ENCODE measurements at regions not wholly inside any gene's neighbourhood (a gene's known extent, or its start where the extent isn't known, plus 50 kb on each side); places are given as distances from the start of the nearest gene placed in this dataset.

DNA sequence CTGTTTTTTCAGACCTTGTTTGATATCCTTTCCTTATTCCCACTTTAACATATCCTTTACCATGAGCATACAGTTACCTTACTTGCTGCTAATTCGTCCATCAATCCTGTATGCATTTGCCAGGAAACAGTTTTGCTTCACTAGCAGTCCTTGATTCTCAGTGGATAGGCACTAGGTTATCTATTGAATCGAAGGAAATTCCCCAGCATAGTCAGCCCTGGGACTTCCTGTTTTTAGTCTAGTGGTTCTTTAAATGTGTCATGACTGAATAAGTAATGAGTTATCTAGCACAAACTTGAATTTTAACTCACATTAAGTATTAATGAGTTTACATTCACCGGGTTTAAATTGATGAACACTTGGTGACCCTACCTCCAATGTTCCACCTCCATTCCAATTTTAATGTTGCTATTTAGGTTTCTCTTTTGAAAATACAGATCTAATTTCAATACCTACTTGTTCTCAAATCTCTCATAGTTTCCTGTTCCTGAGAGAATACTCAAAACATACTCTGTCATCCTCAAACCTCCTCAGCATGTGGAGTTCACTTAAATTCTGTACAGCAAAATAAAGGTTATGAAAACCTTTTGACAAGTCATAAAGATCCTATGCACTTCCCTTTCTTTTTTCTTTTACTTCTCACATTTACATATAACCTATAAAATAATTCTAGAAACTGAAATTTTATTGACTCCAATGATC, 1375.1 kb upstream of the TENM4 start:
- no peak for DNase-seq (ENCODE audit: low read depth)
- TF ChIP-seq, protein P1, sequence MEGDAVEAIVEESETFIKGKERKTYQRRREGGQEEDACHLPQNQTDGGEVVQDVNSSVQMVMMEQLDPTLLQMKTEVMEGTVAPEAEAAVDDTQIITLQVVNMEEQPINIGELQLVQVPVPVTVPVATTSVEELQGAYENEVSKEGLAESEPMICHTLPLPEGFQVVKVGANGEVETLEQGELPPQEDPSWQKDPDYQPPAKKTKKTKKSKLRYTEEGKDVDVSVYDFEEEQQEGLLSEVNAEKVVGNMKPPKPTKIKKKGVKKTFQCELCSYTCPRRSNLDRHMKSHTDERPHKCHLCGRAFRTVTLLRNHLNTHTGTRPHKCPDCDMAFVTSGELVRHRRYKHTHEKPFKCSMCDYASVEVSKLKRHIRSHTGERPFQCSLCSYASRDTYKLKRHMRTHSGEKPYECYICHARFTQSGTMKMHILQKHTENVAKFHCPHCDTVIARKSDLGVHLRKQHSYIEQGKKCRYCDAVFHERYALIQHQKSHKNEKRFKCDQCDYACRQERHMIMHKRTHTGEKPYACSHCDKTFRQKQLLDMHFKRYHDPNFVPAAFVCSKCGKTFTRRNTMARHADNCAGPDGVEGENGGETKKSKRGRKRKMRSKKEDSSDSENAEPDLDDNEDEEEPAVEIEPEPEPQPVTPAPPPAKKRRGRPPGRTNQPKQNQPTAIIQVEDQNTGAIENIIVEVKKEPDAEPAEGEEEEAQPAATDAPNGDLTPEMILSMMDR (conservative IDR thresholded peaks at IDR 0.05; ENCODE audit: low read length): no peak
- H3K4me3 ChIP-seq (ENCODE audit: low read length): no peak overlapping the region

DNA sequence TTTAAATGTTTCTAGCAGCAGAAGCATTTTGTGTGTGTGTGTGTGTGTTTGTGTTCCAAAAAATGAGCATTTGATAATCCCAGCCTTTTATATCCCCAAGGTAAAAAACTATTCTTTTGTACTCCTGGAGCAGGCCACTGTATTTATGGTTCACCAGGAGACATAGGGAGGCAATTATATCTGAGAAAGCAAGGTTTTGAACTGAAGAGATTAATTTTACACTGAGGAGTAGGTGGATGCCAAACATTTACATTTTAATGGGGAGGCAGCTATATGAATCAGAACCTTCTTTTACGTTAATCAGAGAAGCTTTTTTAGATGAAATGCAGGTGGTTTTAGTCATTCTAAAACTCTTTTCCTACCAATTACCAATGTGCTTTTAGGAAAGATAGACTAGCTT, 1374.0 kb upstream of the TENM4 start:
- TF ChIP-seq, protein P1 (conservative IDR thresholded peaks at IDR 0.05; ENCODE audit: low read length): no peak
- no peak for DNase-seq (ENCODE audit: low read depth)
- H3K4me3 ChIP-seq (ENCODE audit: low read length): no peak overlapping the region

DNA sequence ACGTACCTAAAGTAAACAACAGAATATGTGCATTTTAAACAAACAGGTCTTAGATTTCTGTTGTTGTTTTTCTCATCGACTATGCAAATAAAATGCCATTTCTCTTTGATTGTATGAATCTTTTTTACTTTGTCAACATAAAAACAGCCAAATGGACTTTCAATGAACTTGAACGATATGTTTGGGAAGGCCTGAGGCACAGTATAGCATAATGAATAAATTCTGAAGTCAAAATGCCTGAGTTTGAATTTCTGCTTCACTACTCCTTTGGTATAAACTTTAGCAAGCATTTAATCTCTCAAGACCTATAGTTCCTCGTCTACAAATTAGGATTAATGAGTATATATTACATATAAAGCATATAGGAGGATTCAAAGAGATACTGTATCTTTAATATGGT, 1369.9 kb upstream of the TENM4 start:
- DNase-seq (ENCODE audit: low read depth): no peak
- TF ChIP-seq, protein P1 (conservative IDR thresholded peaks at IDR 0.05; ENCODE audit: low read length): no peak
- no peak overlapping the region for H3K4me3 ChIP-seq (ENCODE audit: low read length)

DNA sequence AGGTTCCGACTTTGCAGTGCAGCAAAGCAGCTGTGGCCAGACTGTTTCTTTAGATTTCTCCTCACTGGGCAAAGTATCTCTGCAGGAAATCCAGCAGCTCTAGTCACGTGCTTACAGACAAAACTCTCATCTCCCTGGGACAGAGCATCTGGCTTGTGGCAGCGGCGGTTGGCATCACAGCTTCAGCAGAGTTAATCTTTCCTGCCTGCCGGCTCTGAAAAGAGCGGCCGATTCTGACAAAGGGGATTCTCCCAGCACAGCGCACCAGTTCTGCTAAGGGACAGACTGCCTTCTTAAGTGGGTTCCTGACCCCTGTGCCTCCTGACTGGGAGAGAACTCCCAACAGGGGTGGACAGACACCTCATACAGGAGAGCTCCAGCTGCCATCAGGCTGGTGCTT, 1357.3 kb upstream of the TENM4 start:
- no peak for DNase-seq (ENCODE audit: low read depth)
- TF ChIP-seq, protein P1 (conservative IDR thresholded peaks at IDR 0.05; ENCODE audit: low read length): no peak
- H3K4me3 ChIP-seq (ENCODE audit: low read length): no peak overlapping the region

DNA sequence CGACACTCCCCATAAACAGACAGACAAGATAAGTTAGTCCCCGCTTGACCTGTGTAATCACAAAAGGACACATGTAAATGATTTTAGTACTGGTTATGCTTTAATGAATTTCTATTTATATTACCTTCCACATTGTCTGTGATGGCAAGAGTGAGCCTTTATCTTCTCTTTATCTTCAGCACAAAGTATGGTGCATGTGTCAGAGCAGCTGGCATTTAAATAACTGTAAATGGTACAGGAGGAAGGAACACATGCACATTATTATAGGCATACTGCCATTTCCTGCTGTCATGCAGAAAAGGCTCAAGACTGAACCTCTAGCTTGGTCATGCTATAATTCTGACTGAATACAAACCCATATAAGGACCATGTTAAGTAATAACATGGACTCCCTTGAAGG, 1342.7 kb upstream of the TENM4 start:
- DNase-seq (ENCODE audit: low read depth): no peak
- TF ChIP-seq, protein P1 (conservative IDR thresholded peaks at IDR 0.05; ENCODE audit: low read length): no peak
- H3K4me3 ChIP-seq (ENCODE audit: low read length): no peak overlapping the region

DNA sequence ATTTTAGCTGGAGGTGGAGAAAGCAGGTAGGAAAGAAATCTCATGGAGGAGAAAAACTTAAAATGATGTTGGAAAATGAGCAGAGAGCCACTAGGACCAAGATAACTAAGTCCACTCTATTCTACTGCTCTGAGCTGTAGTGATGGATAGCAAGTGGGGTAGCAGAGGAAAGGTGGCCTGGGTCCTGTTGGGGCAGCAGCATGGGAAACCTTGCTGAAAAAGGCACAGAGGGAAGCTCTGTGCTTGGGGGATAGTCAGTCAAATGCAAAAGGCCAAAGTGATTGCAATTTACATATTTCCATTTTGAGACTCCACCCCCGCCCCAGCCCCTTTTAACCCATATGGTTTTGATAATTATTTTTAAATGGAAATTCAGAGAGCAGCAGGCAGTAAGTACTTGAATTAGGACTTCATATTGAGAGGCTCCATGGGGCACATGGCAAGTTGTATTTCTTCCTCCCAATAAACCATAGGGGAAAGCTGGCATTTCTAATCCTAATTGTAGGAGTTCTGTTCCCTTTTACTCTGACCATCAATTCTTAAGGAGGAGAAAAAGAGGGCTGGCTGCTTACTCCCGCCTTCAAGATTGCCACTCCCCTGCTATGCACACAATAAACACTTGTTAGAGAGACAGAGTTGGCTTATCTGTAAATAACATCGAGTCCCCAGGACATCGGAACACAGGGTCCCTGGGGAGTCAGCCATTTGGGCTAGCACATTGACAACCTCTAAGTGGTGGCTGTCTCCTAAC, 1341.5 kb upstream of the TENM4 start:
- no peak overlapping the region for H3K4me3 ChIP-seq (ENCODE audit: low read length)
- no peak for DNase-seq (ENCODE audit: low read depth)
- TF ChIP-seq, protein P1 (conservative IDR thresholded peaks at IDR 0.05; ENCODE audit: low read length): no peak
